HG03175 (cell line): ENCODE measurements at regions not wholly inside any gene's neighbourhood (a gene's known extent, or its start where the extent isn't known, plus 50 kb on each side); places are given as distances from the start of the nearest gene placed in this dataset.

ENCODE experiments used
- ATAC-seq: cut with Tn5 transposase; IDR thresholded peaks from one replicate; pipeline ENCODE4 v1.9.1; 2021; ENCODE audit warnings: mild to moderate bottlenecking, moderate library complexity; ENCODE audit not compliant: unreplicated experiment

GRCh38 chr3:44045476-44046275 is 196.0 kb upstream of the TOPAZ1 start:
- ATAC-seq = peak; percentile 79

GRCh38 chr3:44047796-44048195 is 193.9 kb upstream of the TOPAZ1 start:
- ATAC-seq = no peak

- no peak for ATAC-seq
These were observed 193.3 kb upstream of the TOPAZ1 start for GRCh38 chr3:44048196-44048924.

- ATAC-seq = no peak
These were observed 192.7 kb upstream of the TOPAZ1 start for GRCh38 chr3:44048949-44049348.

- no peak for ATAC-seq
These were observed 191.6 kb upstream of the TOPAZ1 start for GRCh38 chr3:44050101-44050500.

GRCh38 chr3:44050867-44051266 is 190.8 kb upstream of the TOPAZ1 start:
- ATAC-seq = no peak

- ATAC-seq = no peak
These were observed 185.7 kb upstream of the TOPAZ1 start for GRCh38 chr3:44055951-44056350.

GRCh38 chr3:44056446-44057240 is 185.0 kb upstream of the TOPAZ1 start:
- no peak for ATAC-seq

- peak; percentile 91 for ATAC-seq
These were observed 183.4 kb upstream of the TOPAZ1 start for GRCh38 chr3:44058022-44058867.

- ATAC-seq = peak; percentile 24
These were observed 182.8 kb upstream of the TOPAZ1 start for GRCh38 chr3:44058868-44059203.

- ATAC-seq = no peak
These were observed 181.5 kb upstream of the TOPAZ1 start for GRCh38 chr3:44060164-44060563.

- no peak for ATAC-seq
These were observed 180.4 kb upstream of the TOPAZ1 start for GRCh38 chr3:44061268-44061667.

GRCh38 chr3:44061961-44062360 is 179.7 kb upstream of the TOPAZ1 start:
- ATAC-seq = no peak

- no peak for ATAC-seq
These were observed 176.2 kb upstream of the TOPAZ1 start for GRCh38 chr3:44065311-44066094.

GRCh38 chr3:44066806-44067205 is 174.9 kb upstream of the TOPAZ1 start:
- ATAC-seq = no peak

- ATAC-seq = no peak
These were observed 174.3 kb upstream of the TOPAZ1 start for GRCh38 chr3:44067431-44067830.

- ATAC-seq = no peak
These were observed 172.9 kb upstream of the TOPAZ1 start for GRCh38 chr3:44068753-44069152.

- ATAC-seq = no peak
These were observed 172.4 kb upstream of the TOPAZ1 start for GRCh38 chr3:44069276-44069675.

- no peak for ATAC-seq
These were observed 170.7 kb upstream of the TOPAZ1 start for GRCh38 chr3:44070841-44071546.
